ENCODE measurements at regions not wholly inside any gene's neighbourhood (a gene's known extent, or its start where the extent isn't known, plus 50 kb on each side); places are given as distances from the start of the nearest gene placed in this dataset.

- Histone ChIP-seq H3K79me2 (ENCODE audit: insufficient read depth, low read length) (no peaks in the 10 kb centered on the region), H3K4me3 (ENCODE audit: insufficient read depth, low read length) (no peak overlapping the region), H3K27ac (ENCODE audit: low read depth, low read length) (no peak overlapping the region), H3K4me1 (ENCODE audit: insufficient read depth, low read length) (no peaks in the 10 kb centered on the region), H3K9me3 (ENCODE audit: low read depth, low read length) (no peaks in the 10 kb centered on the region), H4K20me1 (ENCODE audit: insufficient read depth, low read length) (no peaks in the 10 kb centered on the region), H3K4me2 (ENCODE audit: insufficient read depth, low read length) (no peak overlapping the region), H3K36me3 (ENCODE audit: insufficient read depth, low read length) (no peaks in the 10 kb centered on the region), H3K27me3 (ENCODE audit: insufficient read depth, low read length) (no peaks in the 10 kb centered on the region), H2AFZ (ENCODE audit: low read length) (no peak overlapping the region)
- TF ChIP-seq CTCF (IDR thresholded peaks at IDR 0.05; ENCODE audit: extremely low read depth, low read depth, low read length), result no peak
- DNase-seq (ENCODE audit: insufficient read length, low spot score, missing footprints), result no peak
Measured at GRCh38 chr1:95863086-95863485, 629.1 kb downstream of the RWDD3 start.

- Histone ChIP-seq H4K20me1 (ENCODE audit: insufficient read depth, low read length) (no peaks in the 10 kb centered on the region), H2AFZ (ENCODE audit: low read length) (no peak overlapping the region), H3K9me3 (ENCODE audit: low read depth, low read length) (no peaks in the 10 kb centered on the region), H3K36me3 (ENCODE audit: insufficient read depth, low read length) (no peaks in the 10 kb centered on the region), H3K27ac (ENCODE audit: low read depth, low read length) (no peak overlapping the region), H3K4me1 (ENCODE audit: insufficient read depth, low read length) (no peaks in the 10 kb centered on the region), H3K4me2 (ENCODE audit: insufficient read depth, low read length) (no peak overlapping the region), H3K4me3 (ENCODE audit: insufficient read depth, low read length) (no peak overlapping the region), H3K79me2 (ENCODE audit: insufficient read depth, low read length) (no peaks in the 10 kb centered on the region), H3K27me3 (ENCODE audit: insufficient read depth, low read length) (no peaks in the 10 kb centered on the region)
- no peak for TF ChIP-seq CTCF (IDR thresholded peaks at IDR 0.05; ENCODE audit: extremely low read depth, low read depth, low read length)
- DNase-seq (ENCODE audit: insufficient read length, low spot score, missing footprints), result no peak
Measured at GRCh38 chr1:95865769-95866168, 631.8 kb downstream of the RWDD3 start.

DNA sequence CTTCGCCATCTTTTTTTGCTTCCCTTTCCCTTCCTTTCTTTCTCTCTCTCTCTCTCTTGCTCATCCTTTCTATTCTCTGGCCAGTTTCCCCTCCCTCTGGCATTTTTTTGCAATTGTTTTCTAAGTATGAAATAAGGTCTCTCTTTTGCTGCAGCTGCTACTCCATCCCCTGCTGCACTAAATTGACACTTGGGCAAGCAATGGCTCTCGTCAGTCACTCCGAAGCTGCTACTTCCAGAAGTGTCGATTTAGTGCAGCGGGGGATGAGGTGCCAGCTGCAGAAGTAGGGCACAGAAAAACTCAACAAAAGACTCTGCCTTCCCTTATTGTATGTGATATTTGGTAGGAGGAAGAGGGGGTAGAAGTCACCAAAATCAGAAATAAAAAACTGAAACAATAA, 642.3 kb downstream of the RWDD3 start:
- H3K4me2 ChIP-seq (ENCODE audit: insufficient read depth, low read length), result no peak overlapping the region
- H3K9me3 ChIP-seq (ENCODE audit: low read depth, low read length), result no peaks in the 10 kb centered on the region
- H3K4me3 ChIP-seq (ENCODE audit: insufficient read depth, low read length), result no peak overlapping the region
- DNase-seq (ENCODE audit: insufficient read length, low spot score, missing footprints), result no peak
- no peaks in the 10 kb centered on the region for H4K20me1 ChIP-seq (ENCODE audit: insufficient read depth, low read length)
- no peak overlapping the region for H2AFZ ChIP-seq (ENCODE audit: low read length)
- no peaks in the 10 kb centered on the region for H3K4me1 ChIP-seq (ENCODE audit: insufficient read depth, low read length)
- H3K79me2 ChIP-seq (ENCODE audit: insufficient read depth, low read length), result no peaks in the 10 kb centered on the region
- no peaks in the 10 kb centered on the region for H3K27me3 ChIP-seq (ENCODE audit: insufficient read depth, low read length)
- H3K36me3 ChIP-seq (ENCODE audit: insufficient read depth, low read length), result no peaks in the 10 kb centered on the region
- no peak overlapping the region for H3K27ac ChIP-seq (ENCODE audit: low read depth, low read length)
- TF ChIP-seq CTCF (IDR thresholded peaks at IDR 0.05; ENCODE audit: extremely low read depth, low read depth, low read length), result no peak

DNA sequence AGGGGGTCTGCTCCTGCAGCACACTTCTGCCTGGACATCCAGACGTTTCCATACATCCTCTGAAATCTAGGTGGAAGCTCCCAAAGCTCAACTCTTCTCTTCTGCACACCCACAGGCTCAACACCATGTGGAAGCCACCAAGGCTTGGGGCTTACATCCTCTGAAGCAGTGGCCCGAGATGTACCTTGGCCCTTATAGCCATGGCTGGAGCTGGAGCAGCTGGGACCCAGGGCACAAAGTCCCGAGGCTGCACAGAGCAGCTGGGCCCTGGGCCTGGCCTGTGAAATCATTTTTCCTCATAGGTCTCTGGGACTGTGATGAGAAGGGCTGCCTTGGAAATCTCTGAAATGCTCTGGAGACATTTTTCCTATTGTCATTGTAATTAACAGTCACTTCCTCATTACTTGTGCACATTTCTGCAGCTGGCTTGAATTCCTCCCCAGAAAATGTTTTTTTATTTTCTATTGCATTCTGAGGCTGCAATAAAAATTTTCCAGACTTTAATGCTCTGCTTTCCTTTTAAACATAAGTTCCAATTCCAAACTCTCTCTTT, 645.6 kb downstream of the RWDD3 start:
- no peaks in the 10 kb centered on the region for H3K36me3 ChIP-seq (ENCODE audit: insufficient read depth, low read length)
- no peak overlapping the region for H2AFZ ChIP-seq (ENCODE audit: low read length)
- no peak overlapping the region for H3K4me2 ChIP-seq (ENCODE audit: insufficient read depth, low read length)
- H3K27ac ChIP-seq (ENCODE audit: low read depth, low read length), result no peak overlapping the region
- H3K79me2 ChIP-seq (ENCODE audit: insufficient read depth, low read length), result no peaks in the 10 kb centered on the region
- H4K20me1 ChIP-seq (ENCODE audit: insufficient read depth, low read length), result no peaks in the 10 kb centered on the region
- DNase-seq (ENCODE audit: insufficient read length, low spot score, missing footprints), result no peak
- TF ChIP-seq CTCF (IDR thresholded peaks at IDR 0.05; ENCODE audit: extremely low read depth, low read depth, low read length), result no peak
- no peaks in the 10 kb centered on the region for H3K27me3 ChIP-seq (ENCODE audit: insufficient read depth, low read length)
- no peaks in the 10 kb centered on the region for H3K9me3 ChIP-seq (ENCODE audit: low read depth, low read length)
- H3K4me1 ChIP-seq (ENCODE audit: insufficient read depth, low read length), result no peaks in the 10 kb centered on the region
- no peak overlapping the region for H3K4me3 ChIP-seq (ENCODE audit: insufficient read depth, low read length)
